ENCODE measurements at regions not wholly inside any gene's neighbourhood (a gene's known extent, or its start where the extent isn't known, plus 50 kb on each side); places are given as distances from the start of the nearest gene placed in this dataset.

- TF ChIP-seq POLR2A (IDR thresholded peaks at IDR 0.05) (no peak), CTCF (IDR thresholded peaks at IDR 0.05) (no peak)
- Histone ChIP-seq H3K4me3 (no peak overlapping the region), H3K4me1 (no peaks in the 10 kb centered on the region), H3K27ac (no peak overlapping the region), H3K27me3 (no peaks in the 10 kb centered on the region), H3K36me3 (no peaks in the 10 kb centered on the region), H3K9me3 (no peaks in the 10 kb centered on the region)
- DNase-seq, result no peak
- intact Hi-C loops (cut with DNase I; ENCODE audit: low total_unique reads), result no loop called here
Observed at GRCh38 chr5:3105172-3105571, 353.7 kb upstream of the IRX2 start.

- no peak for DNase-seq
- Histone ChIP-seq H3K4me1 (no peaks in the 10 kb centered on the region), H3K4me3 (no peak overlapping the region), H3K27me3 (no peaks in the 10 kb centered on the region), H3K36me3 (no peaks in the 10 kb centered on the region), H3K9me3 (no peaks in the 10 kb centered on the region), H3K27ac (no peak overlapping the region)
- intact Hi-C loops (cut with DNase I; ENCODE audit: low total_unique reads), result no loop called here
- TF ChIP-seq CTCF (IDR thresholded peaks at IDR 0.05) (no peak), POLR2A (IDR thresholded peaks at IDR 0.05) (no peak)
Observed at GRCh38 chr5:3104429-3105060, 353.1 kb upstream of the IRX2 start.

- no peaks in the 10 kb centered on the region for H3K36me3 ChIP-seq
- H3K4me1 ChIP-seq, result no peaks in the 10 kb centered on the region
- intact Hi-C loops (cut with DNase I; ENCODE audit: low total_unique reads), result no loop called here
- no peaks in the 10 kb centered on the region for H3K9me3 ChIP-seq
- no peak for TF ChIP-seq POLR2A (IDR thresholded peaks at IDR 0.05)
- no peak for TF ChIP-seq CTCF (IDR thresholded peaks at IDR 0.05)
- H3K4me3 ChIP-seq, result no peak overlapping the region
- no peak overlapping the region for H3K27ac ChIP-seq
- H3K27me3 ChIP-seq, result no peaks in the 10 kb centered on the region
- DNase-seq, result no peak
Observed at GRCh38 chr5:3103262-3103811, 351.9 kb upstream of the IRX2 start.

- Histone ChIP-seq H3K9me3 (no peaks in the 10 kb centered on the region), H3K4me1 (no peaks in the 10 kb centered on the region), H3K27ac (no peak overlapping the region), H3K27me3 (no peaks in the 10 kb centered on the region), H3K36me3 (no peaks in the 10 kb centered on the region), H3K4me3 (no peak overlapping the region)
- intact Hi-C loops (cut with DNase I; ENCODE audit: low total_unique reads), result no loop called here
- TF ChIP-seq CTCF (IDR thresholded peaks at IDR 0.05) (no peak), POLR2A (IDR thresholded peaks at IDR 0.05) (no peak)
- no peak for DNase-seq
Observed at GRCh38 chr5:3102531-3102930, 351.1 kb upstream of the IRX2 start.

- DNase-seq, result no peak
- intact Hi-C loops (cut with DNase I; ENCODE audit: low total_unique reads), result no loop called here
- TF ChIP-seq CTCF (IDR thresholded peaks at IDR 0.05), result no peak
- no peak for TF ChIP-seq POLR2A (IDR thresholded peaks at IDR 0.05)
- Histone ChIP-seq H3K36me3 (no peaks in the 10 kb centered on the region), H3K27me3 (no peaks in the 10 kb centered on the region), H3K27ac (no peak overlapping the region), H3K4me1 (no peaks in the 10 kb centered on the region), H3K4me3 (no peak overlapping the region), H3K9me3 (no peaks in the 10 kb centered on the region)
Observed at GRCh38 chr5:3101561-3101960, 350.1 kb upstream of the IRX2 start.
